NCI-H774 (cell line): ENCODE measurements at regions not wholly inside any gene's neighbourhood (a gene's known extent, or its start where the extent isn't known, plus 50 kb on each side); places are given as distances from the start of the nearest gene placed in this dataset.
"Not testable (repeated sequence)": the region's sequence is repeated elsewhere in the genome, so short reads cannot be mapped to it uniquely, and the experiment has no call there.

Experiments used
- DNase-seq: peaks from one replicate; lab custom pipeline; 2025; lab: John Stamatoyannopoulos, UW

GRCh38 chr1:222416001-222416791 lies 131.7 kb downstream of the HHIPL2 start:
- DNase-seq: no peak

DNA sequence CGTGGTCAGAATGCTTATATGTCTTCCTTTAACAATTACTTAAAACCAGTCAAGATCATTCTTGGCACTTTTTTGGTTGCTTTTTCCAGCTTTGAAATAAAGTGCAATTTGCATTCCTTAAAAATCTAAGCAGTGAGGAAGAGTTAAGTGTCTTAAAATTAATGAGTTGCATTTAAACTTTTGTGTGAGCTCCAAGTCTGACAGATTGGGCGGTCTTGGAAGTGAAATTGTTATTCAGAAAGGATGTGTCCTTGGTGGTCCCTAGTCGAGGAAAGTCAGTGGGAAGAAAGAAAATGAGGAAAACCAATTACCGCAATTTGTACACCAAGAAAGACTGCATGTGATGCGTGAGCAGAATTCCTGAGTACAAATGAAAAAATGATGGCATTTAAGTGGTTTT lies 132.5 kb downstream of the HHIPL2 start:
- no peak for DNase-seq

DNA sequence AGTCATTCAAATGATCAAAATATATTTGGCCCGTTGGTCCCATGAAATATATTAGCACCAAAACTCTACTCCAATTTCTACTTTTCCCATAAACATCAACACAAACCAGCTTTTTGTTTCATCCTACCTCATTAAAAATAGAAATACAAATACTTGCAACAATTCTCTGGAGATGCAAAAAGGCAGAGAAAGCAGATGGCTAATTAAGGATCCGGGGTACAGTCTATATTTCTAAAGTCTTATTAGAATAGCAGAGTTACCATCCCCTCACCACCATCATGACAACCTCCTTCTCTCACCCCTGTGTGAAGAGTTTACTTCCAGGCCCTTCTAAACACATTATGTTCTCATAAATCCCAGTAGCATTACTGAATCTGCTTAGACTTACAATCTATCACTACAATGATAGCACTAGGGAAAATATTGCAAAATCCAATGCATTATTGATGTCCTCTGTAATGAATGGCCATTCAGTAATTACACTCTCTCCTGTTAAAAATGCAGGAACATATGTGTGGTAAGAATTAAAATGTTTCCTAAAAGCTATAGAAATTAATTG lies 133.8 kb downstream of the HHIPL2 start:
- no peak for DNase-seq

DNA sequence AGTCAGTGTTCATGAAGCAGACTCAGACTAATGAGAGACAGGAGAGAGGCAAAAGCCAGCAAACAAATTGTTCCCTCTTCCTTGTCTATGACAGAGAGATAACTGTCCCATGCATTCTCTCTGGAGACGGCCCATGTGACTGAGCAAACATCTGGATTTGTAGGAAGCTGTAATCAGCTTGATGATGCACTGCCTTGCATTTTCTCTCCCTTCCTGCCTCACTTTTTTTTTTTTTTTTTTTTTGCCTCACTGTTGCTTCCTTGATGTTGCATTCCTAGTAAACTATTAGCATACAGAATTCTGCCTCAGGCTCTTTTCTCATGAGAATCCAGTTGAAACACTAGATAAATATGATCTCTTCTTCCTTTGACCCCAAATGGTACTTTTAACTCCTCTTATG lies 134.5 kb downstream of the HHIPL2 start:
- DNase-seq: no peak

DNA sequence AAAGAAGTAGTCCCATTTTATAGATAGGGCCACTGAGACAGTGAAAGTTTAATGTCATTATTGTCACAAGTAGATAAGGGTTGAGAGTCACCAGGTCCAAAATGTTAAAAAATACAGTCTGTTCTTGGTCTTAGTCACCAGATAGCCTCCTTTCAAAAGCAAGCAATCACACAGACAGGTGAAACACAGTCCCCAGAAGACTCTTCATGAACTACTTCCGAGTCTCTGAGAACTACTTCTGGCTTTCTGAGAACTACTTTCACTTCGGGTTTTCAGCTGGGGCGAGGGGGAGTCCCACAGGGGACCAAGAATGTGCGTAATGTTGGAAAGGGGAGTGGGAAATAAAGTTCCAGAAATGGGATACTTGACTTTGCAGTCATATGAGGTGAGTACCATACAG lies 143.2 kb downstream of the HHIPL2 start:
- no peak for DNase-seq

DNA sequence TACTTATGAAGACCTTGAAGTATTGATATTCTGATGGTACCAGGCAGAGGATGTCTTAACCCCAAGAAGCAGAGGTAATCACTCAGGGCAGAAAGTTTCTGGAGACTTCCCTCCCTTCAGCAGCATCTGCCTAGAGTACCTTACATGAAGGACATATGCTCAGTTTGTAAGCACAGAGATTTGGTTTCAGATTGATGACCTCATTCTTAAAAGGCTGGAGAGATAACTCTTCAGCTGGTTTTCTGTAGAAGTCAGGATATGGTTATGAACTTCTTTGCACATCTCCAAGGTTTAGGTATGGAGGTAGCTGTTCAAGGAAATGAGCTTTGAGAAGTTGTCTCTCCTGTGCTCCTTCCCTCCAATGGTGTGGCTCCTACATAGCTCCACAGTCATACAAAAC lies 148.7 kb downstream of the HHIPL2 start:
- DNase-seq: no peak

DNA sequence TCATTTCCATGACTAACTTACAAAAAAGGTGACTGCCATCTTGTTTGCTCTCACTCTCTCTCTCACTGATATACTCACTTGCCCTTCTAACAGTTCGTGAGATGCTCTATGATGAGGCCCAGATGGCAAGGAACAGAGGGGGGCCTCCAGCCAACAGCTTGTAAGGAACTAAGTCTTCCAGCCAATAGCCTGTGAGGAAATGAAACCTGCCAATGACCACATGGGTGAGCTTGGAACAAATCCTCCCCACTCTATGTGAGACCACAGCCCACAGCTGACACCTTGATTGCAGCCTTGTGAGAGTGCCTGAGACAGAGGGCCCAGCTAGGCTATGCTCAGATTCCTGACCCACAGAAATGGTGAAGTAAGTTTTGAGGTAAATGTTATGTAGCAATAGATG lies 153.7 kb downstream of the HHIPL2 start:
- no peak for DNase-seq

- DNase-seq: no peak
These were observed 155.3 kb downstream of the HHIPL2 start for GRCh38 chr1:222392556-222392955.

- no peak for DNase-seq
These were observed 157.7 kb downstream of the HHIPL2 start for GRCh38 chr1:222390181-222390580.

- DNase-seq: no peak
These were observed 160.7 kb downstream of the HHIPL2 start for GRCh38 chr1:222387007-222387814.

GRCh38 chr1:222385955-222386354 lies 161.9 kb downstream of the HHIPL2 start:
- DNase-seq: no peak

DNA sequence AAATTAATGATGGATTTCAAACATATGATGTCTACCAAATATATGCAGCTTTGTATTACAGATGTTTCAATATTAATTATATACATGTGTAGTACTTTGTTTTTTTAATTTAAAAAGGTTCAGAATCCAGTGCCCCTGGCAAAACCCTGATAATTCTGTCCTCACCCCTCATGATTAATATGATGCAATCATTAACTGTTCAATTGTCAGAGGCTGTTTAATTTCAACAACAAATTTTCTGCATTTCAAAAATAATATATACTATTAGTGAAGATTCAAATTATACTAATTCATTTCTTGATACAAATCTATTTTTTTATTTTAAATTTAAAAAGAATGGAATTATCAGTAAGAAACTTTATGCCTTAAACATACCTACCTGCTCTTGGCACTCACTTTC lies 162.6 kb downstream of the HHIPL2 start:
- no peak for DNase-seq

DNA sequence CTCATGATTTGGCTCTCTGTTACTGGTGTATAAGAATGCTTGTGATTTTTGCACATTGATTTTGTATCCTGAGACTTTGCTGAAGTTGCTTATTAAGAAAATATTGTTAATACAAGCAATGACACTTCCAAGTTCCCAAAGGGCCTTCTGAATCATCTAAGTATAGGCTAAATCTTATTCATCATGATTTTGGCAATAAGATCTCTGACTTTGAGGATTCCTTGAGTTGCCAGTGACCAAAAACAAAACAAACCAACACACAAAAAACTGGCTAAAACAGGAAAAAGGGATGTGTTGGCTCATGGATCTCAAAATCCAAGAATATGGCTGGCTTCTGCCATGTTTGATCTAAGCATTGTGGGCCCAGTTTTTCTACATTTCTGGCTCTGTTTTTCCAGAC lies 163.4 kb downstream of the HHIPL2 start:
- no peak for DNase-seq

DNA sequence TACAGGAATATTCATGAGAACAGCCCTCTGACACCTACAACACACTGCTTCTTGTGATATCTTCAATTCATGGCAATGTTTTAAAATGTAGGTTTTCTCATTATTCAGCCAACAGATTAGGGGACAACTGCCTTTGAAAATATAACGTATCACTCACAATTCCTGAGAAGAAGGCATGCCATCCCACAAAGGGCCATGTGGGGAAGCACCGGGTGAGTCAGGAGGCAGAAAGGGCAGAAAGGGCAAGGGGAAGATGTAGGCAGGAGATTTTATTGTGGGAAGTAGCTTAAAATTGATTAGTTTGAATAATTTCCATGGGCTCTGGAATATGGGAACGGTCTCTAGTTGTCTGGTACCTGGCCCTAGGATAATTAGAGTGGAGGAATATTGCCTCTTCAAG lies 165.7 kb downstream of the HHIPL2 start:
- DNase-seq: no peak

DNA sequence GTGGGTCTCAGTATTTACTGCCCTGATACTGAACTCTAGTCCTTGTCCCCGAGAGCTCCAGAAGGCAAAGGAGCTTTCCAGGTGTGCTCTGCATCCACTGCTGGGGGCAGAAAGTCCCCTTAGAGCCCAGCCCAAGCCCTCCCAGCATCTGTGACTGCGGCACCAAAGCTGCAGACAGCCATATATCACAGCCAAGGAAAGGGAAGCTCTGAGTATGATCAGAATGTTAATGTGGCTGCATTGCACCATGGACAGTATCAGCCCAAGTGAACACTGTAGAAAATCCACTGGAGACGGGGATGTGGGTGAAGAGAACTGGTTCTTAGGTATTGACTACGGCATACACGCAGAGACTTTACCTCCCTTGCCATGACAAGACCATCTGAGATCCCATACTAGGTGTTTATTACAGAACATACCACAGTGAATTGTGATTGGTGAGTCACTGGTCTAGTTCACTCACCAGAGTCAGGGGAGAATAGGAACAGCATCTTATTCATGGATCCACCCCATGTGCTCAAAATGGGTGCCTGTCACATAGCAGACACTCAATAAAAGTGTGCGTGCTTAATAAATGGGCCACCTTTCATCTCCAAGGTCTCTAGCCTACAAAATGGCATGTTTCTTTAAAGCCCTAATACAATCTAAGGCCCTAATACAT lies 170.3 kb downstream of the HHIPL2 start:
- no peak for DNase-seq

- not testable (repeated sequence) for DNase-seq
These were observed 171.1 kb downstream of the HHIPL2 start for GRCh38 chr1:222376791-222377190.

GRCh38 chr1:222375701-222376100 lies 172.2 kb downstream of the HHIPL2 start:
- no peak for DNase-seq

GRCh38 chr1:222373831-222374602 lies 173.9 kb downstream of the HHIPL2 start:
- no peak for DNase-seq

- DNase-seq: no peak
These were observed 174.7 kb downstream of the HHIPL2 start for GRCh38 chr1:222373216-222373615.

DNA sequence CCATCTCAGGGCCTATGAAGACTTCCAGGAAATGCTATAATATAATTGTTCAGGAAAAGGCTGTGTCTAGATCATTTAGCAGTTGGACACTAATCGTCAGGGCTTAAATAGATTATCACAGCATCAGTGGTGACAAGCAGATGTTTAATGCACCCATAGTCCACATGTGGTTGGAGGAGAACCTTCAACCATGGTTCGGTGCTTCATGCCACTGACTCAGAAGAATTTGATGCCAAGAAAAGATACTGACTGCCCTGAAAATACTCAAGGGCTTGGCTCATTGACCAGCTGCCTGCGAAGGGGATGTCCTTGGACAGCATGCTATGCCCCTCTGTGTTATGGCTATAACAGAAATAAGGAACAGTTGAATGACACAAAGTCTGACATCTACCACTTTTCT lies 175.7 kb downstream of the HHIPL2 start:
- no peak for DNase-seq

- DNase-seq: no peak
These were observed 176.8 kb downstream of the HHIPL2 start for GRCh38 chr1:222370913-222371675.
